Suprapubic skin (tissue), 4 donors: ENCODE measurements at regions not wholly inside any gene's neighbourhood (a gene's known extent, or its start where the extent isn't known, plus 50 kb on each side); places are given as distances from the start of the nearest gene placed in this dataset.

Experiments used
- DNase-seq, 2 donors: peaks; one replicate each; pipeline ENCODE4 v3.0.0-alpha.2; 2019; ENCODE audit warnings: low spot score in 2 of 2
- H3K27ac ChIP-seq: fragments of 200-600 bp; sonication (generic); one replicate; pipeline ENCODE4 v1.5.1; 2019
- H3K27me3 ChIP-seq: fragments of 200-600 bp; sonication (generic); one replicate; pipeline ENCODE4 v1.5.1; 2019
- H3K36me3 ChIP-seq: fragments of 200-600 bp; sonication (generic); one replicate; pipeline ENCODE4 v1.5.1; 2019
- H3K4me1 ChIP-seq: fragments of 200-600 bp; sonication (generic); one replicate; pipeline ENCODE4 v1.5.1; 2019
- H3K4me3 ChIP-seq: fragments of 200-600 bp; sonication (generic); one replicate; pipeline ENCODE4 v1.5.1; 2019; ENCODE audit warnings: mild to moderate bottlenecking
- H3K9me3 ChIP-seq: fragments of 200-600 bp; sonication (generic); one replicate; pipeline ENCODE4 v1.5.1; 2019
- CTCF ChIP-seq, 2 donors: fragments of 200-600 bp in 1 of 2; fragments of 450-650 bp in 1 of 2; sonication (generic) in 1 of 2; IDR thresholded peaks; one replicate each; pipeline ENCODE4 v1.5.1; 2016 to 2019; ENCODE audit warnings: antibody characterized with exemption in 2 of 2, mild to moderate bottlenecking in 1 of 2, moderate library complexity in 1 of 2
- EP300 ChIP-seq: sonication (generic); formaldehyde crosslinking; IDR thresholded peaks from one replicate; pipeline ENCODE4 v1.6.1; 2017; ENCODE audit warnings: antibody characterized with exemption
- POLR2A ChIP-seq, 2 donors: fragments of 450-650 bp; IDR thresholded peaks; one replicate each; pipeline ENCODE4 v1.6.1; 2017; ENCODE audit warnings: antibody characterized with exemption in 2 of 2, mild to moderate bottlenecking in 2 of 2, moderate library complexity in 2 of 2
- POLR2AphosphoS5 ChIP-seq, 3 donors: sonication (generic); formaldehyde crosslinking; IDR thresholded peaks; one replicate each; pipeline ENCODE4 v1.6.1; 2017; ENCODE audit warnings: antibody characterized with exemption in 3 of 3
- WGBS: methylation state at CpG from one replicate; pipeline ENCODE4 v1.1.5; 2018; 5-methylcytosine and 5-hydroxymethylcytosine counted together

- Histone ChIP-seq H3K27me3 (peaks cover 3% of the 10 kb centered on the region), H3K27ac (no peak overlapping the region), H3K9me3 (no peaks in the 10 kb centered on the region), H3K4me3 (no peak overlapping the region), H3K36me3 (no peaks in the 10 kb centered on the region), H3K4me1 (no peaks in the 10 kb centered on the region)
- 55% methylated on average over 3 of the region's 4 CpGs for WGBS
- no peak for TF ChIP-seq POLR2A (IDR thresholded peaks at IDR 0.05)
- no peak for TF ChIP-seq EP300
- no peak for DNase-seq
Observed at GRCh38 chr5:133738271-133738670, 125.9 kb upstream of the FSTL4 start.

DNA sequence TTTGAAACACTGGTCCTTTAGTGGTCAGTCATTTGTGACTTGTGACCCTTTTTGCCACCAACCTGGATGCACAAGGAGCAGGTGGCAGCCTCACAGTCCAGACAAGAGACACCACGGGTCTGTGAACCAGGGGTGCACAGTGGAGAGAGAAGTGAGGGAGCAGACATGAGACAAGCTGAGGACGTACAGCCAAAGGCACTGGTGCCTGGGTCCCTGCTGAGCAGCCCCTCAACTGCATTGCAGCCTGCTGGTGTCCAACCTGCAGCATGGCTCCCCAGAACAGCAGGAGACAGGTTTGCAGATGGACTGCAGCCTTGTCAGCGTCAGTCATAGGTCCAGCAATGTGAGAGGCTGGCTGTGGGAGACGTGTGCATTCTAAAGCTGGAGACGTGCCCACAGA, 124.2 kb upstream of the FSTL4 start:
- no peak for DNase-seq
- Histone ChIP-seq H3K9me3 (no peaks in the 10 kb centered on the region), H3K27ac (no peak overlapping the region), H3K36me3 (no peaks in the 10 kb centered on the region), H3K4me3 (no peak overlapping the region), H3K4me1 (no peaks in the 10 kb centered on the region), H3K27me3 (no peaks in the 10 kb centered on the region)
- TF ChIP-seq EP300, result no peak
- no peak for TF ChIP-seq POLR2A (IDR thresholded peaks at IDR 0.05)
- no peak for TF ChIP-seq POLR2AphosphoS5 (IDR thresholded peaks at IDR 0.05)
- TF ChIP-seq CTCF (IDR thresholded peaks at IDR 0.05), result no peak
- WGBS, result 64% methylated on average over 5 of the region's 5 CpGs

- H3K27ac ChIP-seq, result no peak overlapping the region
- 70% methylated on average over 9 of the region's 9 CpGs for whole genome bisulfite sequencing
Observed at GRCh38 chr5:133735346-133735745, 123.0 kb upstream of the FSTL4 start.

DNA sequence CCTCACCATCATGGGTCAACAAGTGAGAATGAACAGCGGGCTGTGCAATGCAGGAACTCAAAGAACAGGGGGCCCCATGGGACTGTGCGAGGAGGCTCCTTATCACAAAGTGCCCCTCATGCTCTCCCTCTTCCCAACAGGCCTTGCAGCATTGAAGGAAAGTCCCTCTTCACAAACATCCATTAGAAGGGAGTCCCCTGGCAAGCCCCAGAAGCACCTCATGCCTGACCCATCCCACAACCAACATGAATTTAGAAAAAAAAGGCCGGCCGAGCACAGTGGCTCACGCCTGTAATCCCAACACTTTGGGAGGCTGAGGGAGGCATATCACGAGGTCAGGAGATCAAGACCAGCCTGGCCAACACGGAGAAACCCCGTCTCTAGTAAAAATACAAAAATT, 122.6 kb upstream of the FSTL4 start:
- WGBS, result 93% methylated on average over 8 of the region's 8 CpGs
- H3K9me3 ChIP-seq, result no peaks in the 10 kb centered on the region
- no peak overlapping the region for H3K4me3 ChIP-seq
- TF ChIP-seq POLR2A (IDR thresholded peaks at IDR 0.05) (no peak), CTCF (IDR thresholded peaks at IDR 0.05) (no peak)
- DNase-seq, result no peak
- H3K4me1 ChIP-seq, result no peaks in the 10 kb centered on the region
- H3K36me3 ChIP-seq, result no peaks in the 10 kb centered on the region
- no peak overlapping the region for H3K27ac ChIP-seq
- H3K27me3 ChIP-seq, result no peaks in the 10 kb centered on the region

More at GRCh38 chr5:133735346-133735745, 123.0 kb upstream of the FSTL4 start:
- Histone ChIP-seq H3K4me3 (no peak overlapping the region), H3K9me3 (no peaks in the 10 kb centered on the region), H3K27me3 (no peaks in the 10 kb centered on the region), H3K36me3 (no peaks in the 10 kb centered on the region), H3K4me1 (no peaks in the 10 kb centered on the region)
- TF ChIP-seq POLR2AphosphoS5 (IDR thresholded peaks at IDR 0.05), result no peak
- TF ChIP-seq EP300, result no peak
- no peak for TF ChIP-seq POLR2A (IDR thresholded peaks at IDR 0.05)
- no peak for TF ChIP-seq CTCF (IDR thresholded peaks at IDR 0.05)
- no peak for DNase-seq

DNA sequence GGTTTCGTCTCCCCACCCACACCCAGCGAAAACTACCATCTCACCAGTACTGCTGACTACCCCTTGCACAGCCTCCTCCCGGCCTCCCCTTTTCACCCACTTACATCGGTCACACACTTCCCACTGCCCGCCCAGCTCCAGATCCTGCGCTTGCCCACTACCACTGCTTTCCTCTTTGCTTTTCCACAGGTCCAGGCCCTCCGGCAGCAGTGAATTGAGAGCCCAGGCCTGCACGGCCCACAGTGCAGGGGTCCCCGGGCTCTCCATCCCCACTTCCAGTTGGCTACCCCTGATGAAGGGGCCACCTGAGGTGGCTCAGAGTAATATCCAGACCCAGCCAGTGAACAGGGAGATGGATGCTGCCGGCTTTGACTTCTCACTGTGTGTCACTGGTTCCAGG, 120.2 kb upstream of the FSTL4 start:
- no peaks in the 10 kb centered on the region for H3K9me3 ChIP-seq
- H3K4me3 ChIP-seq, result no peak overlapping the region
- H3K4me1 ChIP-seq, result no peaks in the 10 kb centered on the region
- DNase-seq, result no peak
- 96% methylated on average over 10 of the region's 10 CpGs for WGBS
- no peaks in the 10 kb centered on the region for H3K36me3 ChIP-seq
- TF ChIP-seq EP300 (no peak), POLR2AphosphoS5 (IDR thresholded peaks at IDR 0.05) (no peak), CTCF (IDR thresholded peaks at IDR 0.05) (no peak), POLR2A (IDR thresholded peaks at IDR 0.05) (no peak)
- H3K27me3 ChIP-seq, result no peaks in the 10 kb centered on the region
- H3K27ac ChIP-seq, result no peak overlapping the region

- TF ChIP-seq CTCF (IDR thresholded peaks at IDR 0.05) (no peak), EP300 (no peak), POLR2A (IDR thresholded peaks at IDR 0.05) (no peak), POLR2AphosphoS5 (IDR thresholded peaks at IDR 0.05) (no peak)
- Histone ChIP-seq H3K27me3 (no peaks in the 10 kb centered on the region), H3K36me3 (no peaks in the 10 kb centered on the region), H3K4me3 (no peak overlapping the region), H3K4me1 (no peaks in the 10 kb centered on the region), H3K9me3 (no peaks in the 10 kb centered on the region), H3K27ac (no peak overlapping the region)
- 60% methylated on average over 1 of the region's 3 CpGs for WGBS
- no peak for DNase-seq
Observed at GRCh38 chr5:133731951-133732350, 119.6 kb upstream of the FSTL4 start.
